Jurkat, Clone E6-1 (cell line): ENCODE measurements at regions not wholly inside any gene's neighbourhood (a gene's known extent, or its start where the extent isn't known, plus 50 kb on each side); places are given as distances from the start of the nearest gene placed in this dataset.
"Not testable (repeated sequence)": the region's sequence is repeated elsewhere in the genome, so short reads cannot be mapped to it uniquely, and the experiment has no call there.

Experiments used
- DNase-seq: peaks from one replicate; pipeline ENCODE4 v3.0.0-alpha.2; 2011; ENCODE audit warnings: low read depth, low spot score
- H3K4me3 ChIP-seq: 2 replicates; pipeline ENCODE4 v1.5.1; 2011; ENCODE audit warnings: mild to moderate bottlenecking, low read length, control low read depth, moderate library complexity

DNA sequence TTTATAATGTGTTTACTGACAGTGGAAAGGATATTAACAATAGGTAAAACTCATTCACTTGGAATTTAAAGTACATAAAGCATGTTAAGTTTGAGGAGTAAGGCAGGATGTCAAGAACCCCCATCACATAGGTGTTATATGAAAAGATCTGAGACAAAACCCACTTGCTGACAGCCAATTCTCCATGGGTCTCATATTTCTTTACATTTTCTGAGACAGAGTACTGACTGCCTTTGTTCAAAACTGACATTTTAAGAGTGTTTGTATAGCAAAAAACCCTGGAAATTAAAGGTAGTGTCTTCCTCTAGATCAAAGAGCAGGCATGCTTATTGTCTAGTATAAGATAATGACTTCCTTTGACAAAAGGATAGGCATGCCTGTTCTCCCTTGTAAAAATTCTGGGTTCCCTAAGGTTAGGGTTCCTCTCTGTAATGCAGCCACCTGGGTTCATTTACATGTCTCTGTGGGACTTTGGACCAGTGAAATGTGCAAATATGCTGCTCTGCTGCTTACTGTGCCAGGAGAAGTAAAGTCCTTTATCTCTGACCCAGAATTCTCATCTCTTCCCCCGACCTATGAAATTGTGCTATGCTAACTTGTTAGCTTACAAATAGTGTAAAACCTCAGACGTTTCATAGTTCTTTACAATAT is 123.6 kb downstream of the PCDH18 start:
- no peak overlapping the region for H3K4me3 ChIP-seq
- DNase-seq = no peak

DNA sequence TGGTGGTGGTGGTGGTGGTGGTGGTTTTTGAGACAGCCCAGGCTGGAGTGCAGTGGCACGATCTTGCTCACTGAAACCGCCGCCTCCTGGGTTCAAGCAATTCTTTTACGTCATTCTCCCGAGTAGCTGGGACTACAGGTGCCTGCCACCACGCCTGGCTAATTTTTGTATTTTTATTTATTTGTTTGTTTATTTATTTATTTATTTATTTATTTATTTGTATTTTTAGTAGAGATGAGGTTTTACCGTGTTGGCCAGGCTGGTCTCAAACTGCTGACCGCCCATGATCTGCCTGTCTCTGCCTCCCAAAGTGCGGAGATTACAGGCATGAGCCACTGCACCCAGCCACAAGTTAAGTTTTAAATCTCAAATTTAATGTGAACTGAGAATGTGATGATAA is 126.5 kb downstream of the PCDH18 start:
- H3K4me3 ChIP-seq, DNase-seq: not testable (repeated sequence)

- no peak overlapping the region for H3K4me3 ChIP-seq
- DNase-seq = no peak
Measured at GRCh38 chr4:137394018-137394417, 138.3 kb downstream of the PCDH18 start.

GRCh38 chr4:137393044-137393443 is 139.2 kb downstream of the PCDH18 start:
- no peak for DNase-seq
- no peak overlapping the region for H3K4me3 ChIP-seq

- H3K4me3 ChIP-seq = no peak overlapping the region
- no peak for DNase-seq
Measured at GRCh38 chr4:137390707-137391106, 141.6 kb downstream of the PCDH18 start.

DNA sequence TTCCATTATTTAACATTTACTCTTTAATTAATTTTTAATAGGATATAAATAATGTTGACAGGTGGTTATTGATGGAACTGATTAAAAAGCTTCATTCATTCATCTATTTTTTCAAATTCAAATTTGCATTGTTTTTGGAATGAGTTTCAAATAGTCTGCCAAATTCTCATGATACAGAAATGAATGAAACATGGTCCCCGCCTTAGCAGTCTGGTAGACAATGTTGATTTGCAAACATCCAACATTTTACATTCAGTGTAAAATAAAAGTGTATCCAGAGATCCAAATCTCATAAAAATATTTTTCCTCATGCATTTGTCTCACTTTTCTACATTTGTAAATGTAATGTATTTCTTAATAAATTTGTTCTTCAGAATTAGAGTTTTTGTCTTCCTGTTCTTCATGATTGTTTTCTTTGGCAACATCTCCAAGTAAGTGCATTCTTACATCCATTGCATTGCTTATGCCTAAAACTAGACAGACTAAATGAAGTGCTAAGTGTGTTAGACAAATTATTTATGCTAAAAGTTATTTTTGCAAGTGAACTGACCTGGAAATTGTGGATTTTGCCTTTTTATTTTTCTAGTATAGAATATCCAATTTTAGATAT is 142.3 kb downstream of the PCDH18 start:
- DNase-seq = no peak
- H3K4me3 ChIP-seq = no peak overlapping the region

DNA sequence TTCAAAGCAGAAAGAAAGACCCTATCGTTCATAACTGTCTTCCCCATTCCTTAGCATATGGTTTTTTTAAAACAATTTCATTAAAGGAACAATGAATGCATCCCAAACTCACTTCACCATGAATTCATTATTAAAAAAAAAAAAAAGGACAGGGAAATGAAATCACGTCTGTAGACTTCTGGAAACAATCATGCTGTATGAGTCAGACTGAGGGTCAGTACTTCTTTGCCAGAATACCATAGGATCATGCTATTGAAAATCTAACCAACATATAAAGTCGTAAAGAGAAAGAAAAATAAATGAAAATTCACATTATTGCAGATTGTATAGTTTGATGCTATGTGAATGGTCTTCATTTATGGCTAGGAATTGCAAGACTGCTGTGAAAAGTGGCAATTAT is 144.4 kb downstream of the PCDH18 start:
- H3K4me3 ChIP-seq = no peak overlapping the region
- DNase-seq = no peak

- no peak overlapping the region for H3K4me3 ChIP-seq
- DNase-seq = no peak
Measured at GRCh38 chr4:137384476-137384875, 147.8 kb downstream of the PCDH18 start.

DNA sequence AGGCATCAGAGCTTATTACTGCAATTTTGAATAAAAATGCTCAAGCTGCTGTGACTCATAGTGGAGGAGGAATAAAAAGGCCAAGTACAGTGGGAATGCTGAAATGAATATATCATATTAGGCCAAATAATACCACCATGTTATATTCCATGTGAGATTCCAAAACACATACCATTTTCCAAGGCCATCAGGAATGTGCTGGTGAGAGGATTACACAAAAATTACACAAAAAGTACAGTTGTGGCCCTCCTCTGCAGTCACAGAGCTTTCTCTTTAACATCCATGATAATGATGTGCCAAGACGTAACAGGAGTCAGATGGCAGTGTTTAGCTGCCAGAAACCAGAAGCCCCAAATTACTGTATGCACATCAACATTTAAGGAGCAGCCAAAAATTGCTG is 153.5 kb downstream of the PCDH18 start:
- DNase-seq = no peak
- H3K4me3 ChIP-seq = no peak overlapping the region

DNA sequence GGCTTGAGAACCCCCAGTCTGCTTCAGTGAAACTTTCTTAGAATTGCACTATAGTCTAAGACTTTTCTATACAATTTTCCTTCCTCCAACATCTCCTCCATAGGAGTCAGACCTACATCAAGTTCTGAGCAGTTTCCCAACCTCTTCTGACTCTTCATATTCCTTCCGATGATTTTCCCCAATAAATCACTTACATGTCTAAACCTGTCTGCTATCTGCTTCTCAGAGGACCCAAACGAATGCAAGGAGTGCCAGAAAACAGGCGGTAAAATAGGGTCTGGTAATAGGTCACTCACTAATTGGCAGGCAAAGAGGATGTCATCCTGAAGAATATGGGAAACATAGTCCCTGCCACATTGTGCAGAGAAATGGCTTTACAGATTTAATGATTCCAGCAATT is 153.9 kb downstream of the PCDH18 start:
- no peak overlapping the region for H3K4me3 ChIP-seq
- DNase-seq = no peak

GRCh38 chr4:137376312-137376711 is 156.0 kb downstream of the PCDH18 start:
- H3K4me3 ChIP-seq = no peak overlapping the region

DNA sequence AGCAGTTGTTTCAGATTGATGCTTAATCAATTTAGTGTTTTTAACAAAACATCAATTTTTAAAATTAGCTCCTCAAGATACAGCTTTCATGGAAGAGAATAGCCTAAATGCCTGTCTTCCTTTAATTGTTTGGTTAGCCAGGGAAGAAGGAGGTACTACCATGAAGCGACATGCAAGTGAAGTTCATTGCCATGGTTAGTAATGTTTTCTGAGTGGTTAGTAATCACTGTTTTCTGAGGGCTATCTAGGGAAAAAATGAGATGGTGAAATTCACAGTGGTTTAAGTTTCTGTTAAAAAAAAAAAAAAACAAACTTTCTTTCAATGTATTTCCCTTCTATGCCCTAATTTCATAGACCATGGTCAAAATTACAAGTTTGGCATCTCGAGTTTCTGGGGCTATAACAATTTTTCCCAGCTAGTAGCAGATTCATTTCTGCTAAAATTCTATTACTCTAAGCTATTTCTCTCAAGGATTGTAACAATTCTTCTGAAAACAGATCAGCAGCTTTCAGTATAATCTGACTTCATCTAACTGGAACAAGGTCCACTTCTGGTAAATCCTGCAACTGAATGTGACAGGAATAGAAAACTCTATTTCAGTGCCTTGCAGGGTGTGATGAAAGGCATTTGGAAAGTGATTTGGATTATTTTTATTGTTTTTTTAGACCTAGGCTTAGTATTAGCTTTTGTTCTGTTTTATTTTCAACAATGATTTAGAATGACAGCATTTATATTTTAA is 157.0 kb downstream of the PCDH18 start:
- no peak overlapping the region for H3K4me3 ChIP-seq
- DNase-seq = no peak

More at GRCh38 chr4:137376312-137376711, 156.0 kb downstream of the PCDH18 start:
- DNase-seq = no peak

DNA sequence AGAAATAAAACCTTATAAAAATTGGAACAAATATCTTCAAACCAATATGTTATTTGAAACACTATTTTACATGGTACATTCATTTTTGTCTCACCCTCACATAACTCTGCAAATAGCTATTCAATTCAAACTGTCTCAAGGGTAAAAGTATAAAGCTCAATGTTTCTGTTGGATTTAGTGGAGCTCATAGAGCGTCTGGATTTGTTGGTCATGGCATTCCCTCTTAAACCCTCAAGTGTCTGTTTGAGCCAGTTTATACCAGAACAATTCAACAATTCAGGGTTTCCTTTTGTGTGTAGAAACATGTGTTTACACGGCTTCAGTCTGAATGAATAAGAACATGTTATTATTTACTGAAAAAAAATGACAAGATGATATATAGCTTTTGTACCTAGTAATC is 161.6 kb downstream of the PCDH18 start:
- DNase-seq = no peak
- H3K4me3 ChIP-seq = no peak overlapping the region

- no peak overlapping the region for H3K4me3 ChIP-seq
- no peak for DNase-seq
Measured at GRCh38 chr4:137370206-137370633, 162.1 kb downstream of the PCDH18 start.

DNA sequence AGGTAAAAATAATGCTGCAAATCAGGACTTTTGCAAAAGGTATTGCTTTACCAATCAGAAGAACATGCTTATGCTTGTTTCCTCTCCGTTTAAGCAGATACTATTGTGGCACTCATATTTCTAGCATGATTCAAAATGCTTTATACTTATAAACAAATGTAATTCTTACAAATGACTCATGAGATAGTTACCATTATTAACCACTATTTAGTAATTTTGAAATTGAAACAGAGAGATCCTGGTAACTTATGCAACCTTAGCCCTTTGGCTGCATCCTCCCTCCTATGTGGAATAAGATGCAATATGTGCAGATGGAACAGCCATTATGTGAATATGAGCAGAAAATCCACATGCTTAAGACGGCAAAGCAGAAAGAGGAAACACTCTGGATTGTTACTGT is 164.7 kb downstream of the PCDH18 start:
- no peak for DNase-seq
- no peak overlapping the region for H3K4me3 ChIP-seq

GRCh38 chr4:137363496-137363895 is 168.8 kb downstream of the PCDH18 start:
- H3K4me3 ChIP-seq = no peak overlapping the region

DNA sequence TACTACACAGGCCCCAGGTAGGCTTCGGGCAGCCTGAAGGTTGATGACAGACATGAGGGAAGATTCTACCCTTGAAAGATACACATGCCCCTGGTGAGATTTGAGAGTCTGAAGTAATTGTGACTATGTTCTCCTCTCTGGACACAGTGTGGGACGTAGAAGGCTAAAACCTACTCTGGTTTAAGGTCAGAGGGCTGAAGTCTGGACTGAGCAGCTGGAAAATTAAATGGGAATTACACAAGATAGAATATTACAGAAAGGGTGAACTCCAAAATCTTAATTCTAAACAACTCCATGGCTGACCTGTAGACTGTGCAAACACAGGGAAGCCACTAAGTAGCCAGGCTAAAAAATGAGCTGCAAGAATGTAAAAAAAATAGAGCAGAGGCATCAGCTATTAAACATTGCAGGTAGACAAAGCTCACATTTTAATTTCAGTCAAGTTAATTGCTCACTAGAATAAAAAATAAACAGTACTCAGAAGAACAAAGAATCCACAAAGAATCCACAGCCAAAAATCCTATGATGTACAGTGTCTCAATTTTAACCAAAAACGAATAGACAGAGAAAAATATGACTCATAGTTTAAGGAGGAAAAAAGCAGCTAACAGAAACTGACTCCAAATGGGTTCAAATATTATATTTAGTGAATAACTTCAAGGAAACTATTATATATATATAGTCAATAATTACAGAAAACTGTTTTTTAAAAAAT is 170.4 kb downstream of the PCDH18 start:
- DNase-seq = no peak
- H3K4me3 ChIP-seq = no peak overlapping the region

More at GRCh38 chr4:137363496-137363895, 168.8 kb downstream of the PCDH18 start:
- no peak for DNase-seq

DNA sequence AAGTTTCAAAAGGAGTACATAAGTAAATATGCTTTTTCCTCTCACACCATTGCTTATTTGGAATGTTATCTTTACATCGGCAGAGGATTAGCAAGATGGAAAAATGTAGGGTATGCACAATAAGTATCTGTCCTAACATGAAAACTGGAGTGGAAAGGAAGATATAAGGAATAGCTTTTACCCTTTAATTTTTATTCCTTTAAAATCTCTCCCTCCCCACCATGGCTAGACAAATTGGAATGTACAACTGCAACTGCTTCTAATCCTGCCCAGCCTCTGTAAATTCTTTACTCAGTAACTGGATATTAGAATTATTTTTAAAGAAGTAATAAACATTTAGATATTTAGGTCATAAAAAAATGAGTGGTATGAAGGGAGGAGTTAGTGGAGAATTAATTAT is 171.5 kb downstream of the PCDH18 start:
- DNase-seq = no peak
- H3K4me3 ChIP-seq = no peak overlapping the region

- DNase-seq = no peak
- no peak overlapping the region for H3K4me3 ChIP-seq
Measured at GRCh38 chr4:137359691-137360315, 172.5 kb downstream of the PCDH18 start.
